Type B pancreatic cell (in vitro differentiated cells): ENCODE measurements at regions not wholly inside any gene's neighbourhood (a gene's known extent, or its start where the extent isn't known, plus 50 kb on each side); places are given as distances from the start of the nearest gene placed in this dataset.
A peak's percentile ranks its signal among the peaks of the same experiment; 100 is the strongest.

Experiments used
- DNase-seq: peaks from one replicate; pipeline ENCODE4 v3.0.0; 2021; ENCODE audit warnings: mixed read lengths; ENCODE audit not compliant: unreplicated experiment; ENCODE audit errors: extremely low spot score
- H3K27ac Mint-ChIP-seq: 2 replicates; pipeline ENCODE4 v1.8.0; 2021; ENCODE audit warnings: mild to moderate bottlenecking, mixed read lengths
- H3K27me3 Mint-ChIP-seq: 2 replicates; pipeline ENCODE4 v1.8.0; 2021; ENCODE audit warnings: mixed read lengths
- H3K36me3 Mint-ChIP-seq: 2 replicates; pipeline ENCODE4 v1.8.0; 2021; ENCODE audit warnings: mixed read lengths
- H3K4me1 Mint-ChIP-seq: one replicate; pipeline ENCODE4 v1.8.0; 2021; ENCODE audit warnings: mixed read lengths; ENCODE audit not compliant: unreplicated experiment
- H3K4me3 Mint-ChIP-seq: 2 replicates; pipeline ENCODE4 v1.8.0; 2021; ENCODE audit warnings: mild to moderate bottlenecking, mixed read lengths
- H3K9me3 Mint-ChIP-seq: 2 replicates; pipeline ENCODE4 v1.8.0; 2021; ENCODE audit warnings: mixed read lengths
- TF ChIP-seq, protein P1 (sequence below): fragments of 200-600 bp; sonication (generic); conservative IDR thresholded peaks from 2 replicates; pipeline ENCODE4 v1.5.0; 2021; ENCODE audit warnings: antibody characterized with exemption, mild to moderate bottlenecking

DNA sequence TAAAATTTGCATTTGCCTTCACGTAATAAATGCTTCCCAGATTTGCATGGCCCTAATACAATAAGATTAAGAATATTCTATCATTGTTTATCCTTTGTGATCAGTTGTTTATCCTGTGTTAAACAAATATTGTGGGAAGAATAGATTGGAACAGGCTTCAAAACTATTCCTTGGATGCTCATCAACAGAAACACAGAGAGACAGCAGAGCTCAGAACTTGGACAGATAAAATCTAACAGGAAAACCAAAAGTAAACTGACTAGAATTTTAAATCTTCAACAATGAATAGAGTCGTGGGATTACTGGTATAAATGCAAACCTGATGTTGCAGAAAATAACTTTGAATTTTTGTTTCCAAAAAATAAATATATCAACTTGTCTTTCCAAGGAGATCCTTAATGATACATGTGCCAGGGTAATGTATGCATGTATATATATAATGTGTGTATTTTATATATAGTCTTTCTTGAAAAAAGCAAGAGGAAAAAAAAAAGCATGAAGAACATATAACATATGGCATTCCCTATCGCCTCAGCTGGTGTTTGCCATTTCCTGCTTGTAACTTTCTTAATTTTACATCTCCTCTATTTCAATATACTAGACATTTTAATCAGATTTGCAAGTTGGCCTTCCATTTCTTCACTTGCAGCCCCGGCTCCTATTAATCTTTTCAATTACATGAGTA, 59.9 kb upstream of the TANK start:
- no peaks in the 10 kb centered on the region for H3K27me3 Mint-ChIP-seq
- no peak overlapping the region for H3K27ac Mint-ChIP-seq
- no peaks in the 10 kb centered on the region for H3K9me3 Mint-ChIP-seq
- no peaks in the 10 kb centered on the region for H3K36me3 Mint-ChIP-seq
- TF ChIP-seq, protein P1, sequence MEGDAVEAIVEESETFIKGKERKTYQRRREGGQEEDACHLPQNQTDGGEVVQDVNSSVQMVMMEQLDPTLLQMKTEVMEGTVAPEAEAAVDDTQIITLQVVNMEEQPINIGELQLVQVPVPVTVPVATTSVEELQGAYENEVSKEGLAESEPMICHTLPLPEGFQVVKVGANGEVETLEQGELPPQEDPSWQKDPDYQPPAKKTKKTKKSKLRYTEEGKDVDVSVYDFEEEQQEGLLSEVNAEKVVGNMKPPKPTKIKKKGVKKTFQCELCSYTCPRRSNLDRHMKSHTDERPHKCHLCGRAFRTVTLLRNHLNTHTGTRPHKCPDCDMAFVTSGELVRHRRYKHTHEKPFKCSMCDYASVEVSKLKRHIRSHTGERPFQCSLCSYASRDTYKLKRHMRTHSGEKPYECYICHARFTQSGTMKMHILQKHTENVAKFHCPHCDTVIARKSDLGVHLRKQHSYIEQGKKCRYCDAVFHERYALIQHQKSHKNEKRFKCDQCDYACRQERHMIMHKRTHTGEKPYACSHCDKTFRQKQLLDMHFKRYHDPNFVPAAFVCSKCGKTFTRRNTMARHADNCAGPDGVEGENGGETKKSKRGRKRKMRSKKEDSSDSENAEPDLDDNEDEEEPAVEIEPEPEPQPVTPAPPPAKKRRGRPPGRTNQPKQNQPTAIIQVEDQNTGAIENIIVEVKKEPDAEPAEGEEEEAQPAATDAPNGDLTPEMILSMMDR, result no peak
- no peak overlapping the region for H3K4me3 Mint-ChIP-seq
- DNase-seq, result no peak
- H3K4me1 Mint-ChIP-seq, result peaks cover 19% of the 10 kb centered on the region

DNA sequence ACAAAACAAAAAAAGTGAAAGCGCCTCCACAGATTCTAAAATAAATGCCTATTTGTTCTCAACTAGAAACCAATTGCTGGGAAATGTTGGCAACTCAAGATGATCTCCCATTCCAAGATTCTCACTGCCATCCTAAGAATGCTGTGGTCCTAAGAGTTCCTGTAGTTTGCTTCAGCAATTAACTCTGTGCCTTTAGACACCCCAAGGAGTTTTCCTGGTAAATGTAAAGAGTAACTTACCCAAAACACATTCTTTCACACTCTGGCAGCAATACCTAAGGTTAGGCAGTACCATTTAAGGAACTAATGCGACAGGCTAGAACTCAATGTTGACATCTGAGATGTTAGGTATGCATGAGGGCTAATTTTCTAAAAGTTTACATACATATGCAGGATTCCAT, 58.8 kb upstream of the TANK start:
- Mint-ChIP-seq H3K4me3 (no peak overlapping the region), H3K27me3 (no peaks in the 10 kb centered on the region), H3K4me1 (peaks cover 14% of the 10 kb centered on the region), H3K9me3 (no peaks in the 10 kb centered on the region), H3K27ac (no peak overlapping the region), H3K36me3 (no peaks in the 10 kb centered on the region)
- TF ChIP-seq, protein P1, result no peak
- DNase-seq, result no peak

DNA sequence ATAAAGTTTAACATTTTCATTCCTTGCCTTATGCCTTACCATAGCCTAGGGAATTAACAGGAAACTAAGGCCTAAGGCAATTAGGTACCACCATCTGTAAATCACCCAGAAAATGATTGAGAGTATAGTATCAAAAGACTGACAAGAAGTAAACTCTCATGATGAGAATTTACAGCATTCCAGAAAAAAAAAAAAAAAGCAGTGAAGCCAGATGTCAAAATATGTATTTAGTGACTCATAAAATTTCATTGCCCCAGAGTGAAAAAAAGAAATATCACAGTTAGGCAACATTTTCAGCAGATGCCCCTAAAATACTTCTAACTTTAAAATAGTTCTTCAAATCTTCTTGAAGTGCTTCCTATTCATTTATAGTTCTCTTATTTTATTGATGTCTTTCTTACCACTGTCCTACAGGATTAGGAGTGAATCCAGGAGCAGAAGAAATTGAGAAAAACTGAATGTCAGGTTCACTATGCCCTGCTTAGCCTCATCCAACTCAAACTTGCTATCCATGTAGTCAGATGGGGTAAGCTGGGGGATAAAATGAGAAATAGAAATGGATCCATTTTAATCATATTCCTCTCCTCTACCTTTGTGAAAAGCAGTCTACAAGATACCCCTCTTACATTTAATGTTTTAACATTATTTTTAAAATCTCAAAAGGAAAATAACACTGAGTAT, 57.3 kb upstream of the TANK start:
- TF ChIP-seq, protein P1, result no peak
- Mint-ChIP-seq H3K36me3 (no peaks in the 10 kb centered on the region), H3K4me3 (no peak overlapping the region), H3K27ac (peak overlapping the region; percentile 6), H3K4me1 (peaks cover 13% of the 10 kb centered on the region), H3K9me3 (no peaks in the 10 kb centered on the region), H3K27me3 (no peaks in the 10 kb centered on the region)
- no peak for DNase-seq

DNA sequence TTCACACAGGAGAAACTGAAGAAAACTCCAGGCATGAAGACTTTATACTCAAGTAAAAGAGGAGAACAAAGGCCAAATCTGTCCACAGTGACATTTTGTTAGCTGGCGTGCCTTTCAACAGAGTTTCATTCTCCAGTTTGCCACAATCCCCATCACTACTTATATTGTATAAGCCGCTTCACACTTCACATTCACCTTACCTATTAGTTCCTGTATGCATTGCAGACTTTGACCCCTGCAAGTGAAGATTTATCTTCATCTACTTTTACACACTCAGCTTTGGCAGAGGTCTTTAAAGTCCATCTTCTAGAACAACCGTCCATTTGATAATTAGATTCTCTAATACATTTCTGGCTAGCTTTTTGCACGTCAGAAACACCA, 56.8 kb upstream of the TANK start:
- H3K4me3 Mint-ChIP-seq, result no peak overlapping the region
- no peaks in the 10 kb centered on the region for H3K27me3 Mint-ChIP-seq
- no peaks in the 10 kb centered on the region for H3K36me3 Mint-ChIP-seq
- DNase-seq, result no peak
- TF ChIP-seq, protein P1, result no peak
- no peaks in the 10 kb centered on the region for H3K9me3 Mint-ChIP-seq
- no peak overlapping the region for H3K27ac Mint-ChIP-seq
- H3K4me1 Mint-ChIP-seq, result peaks cover 13% of the 10 kb centered on the region

DNA sequence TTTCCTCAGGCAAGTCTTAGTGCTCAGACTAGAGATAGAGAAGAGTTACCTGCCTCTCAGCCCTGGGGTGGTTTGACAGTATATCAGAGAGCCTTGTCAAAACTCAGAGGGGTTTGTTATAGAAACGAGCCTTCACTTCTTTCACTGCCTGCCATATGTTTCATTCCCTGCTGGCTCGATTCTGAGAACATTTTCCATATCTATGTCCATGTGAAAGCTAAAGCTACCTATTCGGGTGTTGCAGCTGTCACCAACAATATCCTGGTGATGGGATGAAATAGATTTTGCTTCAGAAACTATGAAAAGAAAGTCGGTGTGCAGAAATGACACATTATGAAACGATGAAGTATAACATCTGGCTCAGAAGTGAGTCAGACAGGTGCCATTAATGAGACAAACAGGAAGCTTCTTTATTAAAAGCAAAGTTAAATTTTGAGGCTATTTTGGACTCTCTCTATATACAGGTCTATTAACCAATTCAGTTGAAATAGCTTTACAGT, 56.1 kb upstream of the TANK start:
- peak overlapping the region; percentile 0 for H3K27ac Mint-ChIP-seq
- H3K4me3 Mint-ChIP-seq, result no peak overlapping the region
- no peaks in the 10 kb centered on the region for H3K9me3 Mint-ChIP-seq
- H3K27me3 Mint-ChIP-seq, result no peaks in the 10 kb centered on the region
- no peak for DNase-seq
- TF ChIP-seq, protein P1, result no peak
- H3K36me3 Mint-ChIP-seq, result no peaks in the 10 kb centered on the region
- H3K4me1 Mint-ChIP-seq, result peaks cover 13% of the 10 kb centered on the region
